ENCODE measurements at regions not wholly inside any gene's neighbourhood (a gene's known extent, or its start where the extent isn't known, plus 50 kb on each side); places are given as distances from the start of the nearest gene placed in this dataset.

- in situ Hi-C loops (cut with HindIII; ENCODE audit: low sequenced_read_pairs) = no loop called here
These were observed 1023.2 kb downstream of the KCNT2 start for GRCh38 chr1:195584870-195585624.

- in situ Hi-C loops (cut with HindIII; ENCODE audit: low sequenced_read_pairs) = no loop called here
These were observed 1027.3 kb downstream of the KCNT2 start for GRCh38 chr1:195580988-195581387.

GRCh38 chr1:195577748-195578147 is 1030.5 kb downstream of the KCNT2 start:
- in situ Hi-C loops (cut with HindIII; ENCODE audit: low sequenced_read_pairs) = no loop called here

DNA sequence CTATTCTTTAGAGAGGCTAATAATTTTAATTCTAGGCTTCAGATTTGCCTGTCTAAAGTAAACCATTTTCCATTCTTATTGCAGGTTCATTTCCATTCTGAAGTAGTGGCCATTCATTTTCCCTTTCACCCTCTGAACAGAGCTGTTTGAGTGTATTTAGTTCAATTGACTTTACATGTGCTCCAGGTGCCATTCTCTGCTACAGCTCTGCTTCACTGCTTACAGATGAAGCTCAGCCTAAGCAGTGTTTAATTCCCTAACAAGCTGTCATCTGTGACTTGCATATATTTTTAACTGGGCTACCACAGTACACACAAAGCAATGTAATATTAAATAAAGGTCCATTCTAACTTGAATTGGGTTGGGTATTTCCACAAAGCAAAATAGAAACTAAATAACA is 1031.6 kb downstream of the KCNT2 start:
- in situ Hi-C loops (cut with HindIII; ENCODE audit: low sequenced_read_pairs) = no loop called here

DNA sequence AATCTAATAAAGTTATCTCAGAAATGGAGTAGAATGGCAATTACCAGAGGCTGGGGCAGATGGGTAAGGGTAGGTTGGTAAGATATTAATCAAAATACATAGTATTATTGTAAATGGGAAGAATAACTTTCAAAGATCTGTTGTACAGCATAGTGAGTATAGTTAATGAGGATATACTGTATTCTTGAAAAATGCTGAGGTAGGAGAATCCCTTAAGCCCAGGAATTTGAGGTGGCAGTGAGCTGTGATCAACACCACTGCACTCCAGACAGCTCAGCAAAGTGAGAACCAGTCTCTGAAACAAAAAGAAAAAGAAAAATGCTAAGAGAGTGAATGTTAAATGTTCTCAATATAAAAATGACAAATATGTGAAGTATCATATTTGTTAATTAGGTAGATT is 1033.7 kb downstream of the KCNT2 start:
- in situ Hi-C loops (cut with HindIII; ENCODE audit: low sequenced_read_pairs) = no loop called here

DNA sequence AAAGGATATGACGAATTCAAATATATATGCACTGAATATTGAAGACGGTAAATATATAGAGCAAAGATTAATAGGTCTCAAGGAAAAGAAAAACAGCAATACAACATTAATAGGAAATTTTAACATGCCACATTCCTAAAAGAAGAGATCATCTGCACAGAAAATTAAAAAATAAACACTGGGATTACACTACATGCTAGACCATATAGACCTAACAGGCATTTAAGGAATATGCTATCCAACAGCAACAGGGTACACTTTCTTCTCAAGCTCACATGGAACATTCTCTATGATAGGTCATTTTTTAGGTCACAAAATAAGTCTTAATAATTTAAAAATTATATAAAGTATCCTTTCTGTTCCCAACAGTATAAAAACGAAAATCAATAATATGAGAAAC is 1038.3 kb downstream of the KCNT2 start:
- in situ Hi-C loops (cut with HindIII; ENCODE audit: low sequenced_read_pairs) = no loop called here

DNA sequence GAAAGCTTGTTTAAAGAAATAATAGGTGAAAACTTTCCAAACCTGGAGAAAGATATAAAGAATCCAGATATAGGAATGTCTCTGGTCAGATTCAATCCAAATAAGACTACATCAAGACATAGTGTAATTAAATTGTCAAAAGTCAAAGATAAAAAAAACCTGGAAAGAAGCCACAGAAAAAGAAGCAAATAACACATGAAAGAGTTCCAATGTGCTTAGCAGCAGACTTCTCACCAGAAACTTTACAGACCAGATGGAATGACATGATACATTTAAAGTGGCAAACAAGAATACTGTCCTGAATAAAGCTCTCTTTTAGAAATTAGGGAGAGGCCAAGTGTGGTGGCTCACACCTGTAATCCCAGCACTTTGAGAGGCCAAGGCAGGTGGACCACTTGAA is 1039.9 kb downstream of the KCNT2 start:
- in situ Hi-C loops (cut with HindIII; ENCODE audit: low sequenced_read_pairs) = no loop called here

DNA sequence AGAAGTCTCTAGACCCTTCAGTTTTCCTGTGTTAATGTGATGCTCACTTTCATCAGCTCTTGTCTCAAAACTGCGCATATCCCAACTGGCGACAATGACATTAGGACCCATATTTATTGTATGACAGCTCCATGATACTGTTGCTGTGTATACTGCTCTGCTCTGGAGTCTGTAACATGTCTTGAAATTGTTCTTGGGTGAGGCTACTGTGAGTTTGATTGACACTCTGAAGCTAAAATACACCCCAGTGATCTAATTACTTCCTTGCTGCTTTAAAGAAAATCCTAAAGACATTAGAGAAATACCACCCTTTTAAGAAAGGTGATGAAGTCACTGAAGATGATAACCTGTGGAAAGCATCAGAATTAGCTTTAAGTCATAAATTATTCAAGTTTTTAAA is 1046.2 kb downstream of the KCNT2 start:
- in situ Hi-C loops (cut with HindIII; ENCODE audit: low sequenced_read_pairs) = no loop called here

GRCh38 chr1:195550071-195550862 is 1058.0 kb downstream of the KCNT2 start:
- in situ Hi-C loops (cut with HindIII; ENCODE audit: low sequenced_read_pairs) = no loop called here

DNA sequence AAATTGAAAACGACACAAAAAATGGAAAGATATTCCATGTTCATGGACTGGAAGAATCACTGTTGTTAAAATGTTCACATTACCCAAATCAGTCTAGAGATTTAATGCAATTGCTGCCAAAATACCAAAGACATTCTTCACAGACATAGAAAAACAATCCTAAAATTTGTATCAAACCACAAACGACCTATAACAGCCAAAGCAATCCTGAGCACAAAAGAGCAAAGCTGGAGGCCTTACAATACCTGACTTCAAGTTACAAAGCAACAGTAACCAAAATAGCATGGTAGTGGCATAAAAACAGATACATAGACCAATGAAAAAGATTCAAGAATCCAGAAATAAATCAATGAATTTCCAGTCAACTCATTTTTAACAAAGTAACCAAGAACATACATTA is 1077.3 kb downstream of the KCNT2 start:
- in situ Hi-C loops (cut with HindIII; ENCODE audit: low sequenced_read_pairs) = no loop called here

- in situ Hi-C loops (cut with HindIII; ENCODE audit: low sequenced_read_pairs) = no loop called here
These were observed 1078.4 kb downstream of the KCNT2 start for GRCh38 chr1:195529881-195530280.

- in situ Hi-C loops (cut with HindIII; ENCODE audit: low sequenced_read_pairs) = no loop called here
These were observed 1087.5 kb downstream of the KCNT2 start for GRCh38 chr1:195520757-195521156.

DNA sequence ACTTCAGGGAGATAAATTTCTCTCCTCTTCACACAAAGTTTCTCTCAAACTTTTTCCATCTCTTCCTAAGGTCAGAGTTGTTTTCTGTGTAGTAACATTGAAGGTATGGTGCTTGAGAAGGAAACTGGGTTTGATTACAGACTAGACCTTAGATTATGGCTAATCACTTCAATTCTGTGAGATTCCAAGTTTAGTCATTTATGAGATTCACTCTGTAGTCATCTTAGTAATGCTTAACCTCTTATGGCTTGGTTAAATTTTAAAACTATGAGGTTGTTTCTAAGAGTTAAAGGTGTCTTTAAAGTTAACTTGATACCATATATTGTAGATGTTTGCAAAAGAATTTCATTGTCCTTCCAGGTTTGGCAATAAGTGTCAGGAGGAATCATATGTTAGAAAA is 1092.2 kb downstream of the KCNT2 start:
- in situ Hi-C loops (cut with HindIII; ENCODE audit: low sequenced_read_pairs) = no loop called here

- in situ Hi-C loops (cut with HindIII; ENCODE audit: low sequenced_read_pairs) = no loop called here
These were observed 1096.7 kb downstream of the KCNT2 start for GRCh38 chr1:195511501-195511900.

- in situ Hi-C loops (cut with HindIII; ENCODE audit: low sequenced_read_pairs) = no loop called here
These were observed 1107.1 kb downstream of the KCNT2 start for GRCh38 chr1:195501118-195501517.

- in situ Hi-C loops (cut with HindIII; ENCODE audit: low sequenced_read_pairs) = no loop called here
These were observed 1112.3 kb downstream of the KCNT2 start for GRCh38 chr1:195495720-195496635.

DNA sequence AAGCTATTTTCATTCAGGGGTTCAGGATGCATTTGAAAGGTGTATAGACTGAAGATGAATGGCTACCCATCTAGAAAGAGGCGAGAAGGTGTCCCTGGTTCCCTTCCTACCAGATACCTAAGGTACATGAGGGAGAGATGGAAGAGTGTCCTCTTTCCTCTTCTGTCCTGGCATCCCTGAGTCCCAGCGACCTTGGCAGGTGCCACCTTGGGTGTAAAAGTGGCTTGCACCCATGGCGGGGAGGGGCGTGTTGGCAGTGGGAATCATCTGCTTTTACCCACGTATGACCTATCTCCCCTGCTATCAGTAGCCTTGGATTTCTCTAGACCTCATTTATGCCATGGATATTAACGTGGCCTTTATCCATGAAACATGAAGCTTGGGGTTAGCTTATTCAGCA is 1126.1 kb downstream of the KCNT2 start:
- in situ Hi-C loops (cut with HindIII; ENCODE audit: low sequenced_read_pairs) = no loop called here

GRCh38 chr1:195481293-195481692 is 1126.9 kb downstream of the KCNT2 start:
- in situ Hi-C loops (cut with HindIII; ENCODE audit: low sequenced_read_pairs) = no loop called here

- in situ Hi-C loops (cut with HindIII; ENCODE audit: low sequenced_read_pairs) = no loop called here
These were observed 1132.7 kb downstream of the KCNT2 start for GRCh38 chr1:195475568-195475967.

GRCh38 chr1:195472291-195472690 is 1135.9 kb downstream of the KCNT2 start:
- in situ Hi-C loops (cut with HindIII; ENCODE audit: low sequenced_read_pairs) = no loop called here

DNA sequence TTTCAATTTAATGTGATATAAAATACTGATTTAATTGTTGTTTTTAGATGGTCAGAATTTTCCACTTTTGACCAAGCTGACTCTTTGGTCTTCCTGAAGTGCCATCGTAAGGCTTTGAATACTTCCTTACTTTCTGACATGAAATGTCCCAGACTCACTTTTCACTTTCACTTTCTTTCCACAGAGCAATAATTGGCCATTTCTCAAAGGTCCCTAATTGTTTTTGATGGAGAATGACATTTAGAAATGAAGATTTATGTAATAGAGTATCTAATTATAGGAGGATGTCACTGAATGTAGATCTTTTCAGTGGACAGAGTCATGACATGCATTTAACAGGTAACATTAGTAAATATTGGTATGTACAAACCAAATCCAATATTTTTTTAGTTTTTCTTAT is 1141.6 kb downstream of the KCNT2 start:
- in situ Hi-C loops (cut with HindIII; ENCODE audit: low sequenced_read_pairs) = no loop called here

Measured in endothelial cell of hepatic sinusoid (primary cell).